Lower lobe of right lung (tissue), 2 donors: ENCODE measurements at regions not wholly inside any gene's neighbourhood (a gene's known extent, or its start where the extent isn't known, plus 50 kb on each side); places are given as distances from the start of the nearest gene placed in this dataset.
A peak's percentile ranks its signal among the peaks of the same experiment; 100 is the strongest.

Experiments used
- ATAC-seq, 2 donors: fragments of 200-7000 bp; cut with Tn5 transposase; one replicate each; pipeline ENCODE4 v1.9.1; 2020 to 2022; ENCODE audit warnings: mild to moderate bottlenecking in 2 of 2, moderate library complexity in 2 of 2
- DNase-seq: peaks from one replicate; pipeline ENCODE4 v3.0.0-alpha.2; 2020
- H3K27ac ChIP-seq: fragments of 200-600 bp; one replicate; pipeline ENCODE4 v1.8.0; 2022
- H3K27me3 ChIP-seq: fragments of 200-600 bp; one replicate; pipeline ENCODE4 v1.8.0; 2022; ENCODE audit warnings: low read depth
- H3K36me3 ChIP-seq: fragments of 200-600 bp; one replicate; pipeline ENCODE4 v1.8.0; 2022; ENCODE audit warnings: mild to moderate bottlenecking
- H3K4me1 ChIP-seq: fragments of 200-600 bp; one replicate; pipeline ENCODE4 v1.8.0; 2022
- H3K4me3 ChIP-seq: fragments of 200-600 bp; one replicate; pipeline ENCODE4 v1.8.0; 2022; ENCODE audit warnings: mild to moderate bottlenecking
- H3K9me3 ChIP-seq: fragments of 200-600 bp; one replicate; pipeline ENCODE4 v1.8.0; 2022
- CTCF ChIP-seq: fragments of 200-600 bp; IDR thresholded peaks from one replicate; pipeline ENCODE4 v1.8.0; 2022; ENCODE audit warnings: antibody characterized with exemption, mild to moderate bottlenecking
- intact Hi-C: fragments of 100-400 bp; cut with DNase I; formaldehyde crosslinking; loops from one replicate; pipeline ENCODE4 v1.11.0; 2022
- donor health status: DM: no; HTN: yes; CAD: no; lungs with severe emphysema.

DNA sequence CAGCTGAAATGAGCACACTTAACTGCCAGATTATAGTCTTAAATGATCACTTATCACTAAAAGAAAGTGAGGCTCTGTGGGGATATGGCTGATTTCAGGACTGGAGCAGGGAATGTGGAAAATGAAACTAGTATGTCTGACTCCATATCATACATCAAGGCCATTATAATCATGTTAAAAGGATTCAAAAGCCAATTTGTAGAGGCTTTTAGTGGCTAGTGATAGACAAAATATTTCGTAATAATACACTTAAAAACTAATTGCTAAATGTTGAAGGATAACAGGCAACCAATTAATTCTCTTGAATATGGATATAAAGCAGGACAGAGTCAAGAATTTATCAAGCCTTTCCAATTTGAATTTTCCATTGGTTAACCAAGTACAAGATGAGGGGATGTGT, 358.1 kb upstream of the NDST3 start:
- DNase-seq (no peak), ATAC-seq (no peak)
- intact Hi-C loops: no loop called here
- Histone ChIP-seq H3K27me3 (no peaks in the 10 kb centered on the region), H3K9me3 (no peaks in the 10 kb centered on the region), H3K36me3 (no peaks in the 10 kb centered on the region), H3K4me1 (no peaks in the 10 kb centered on the region), H3K27ac (no peak overlapping the region), H3K4me3 (no peak overlapping the region)
- TF ChIP-seq CTCF: no peak

DNA sequence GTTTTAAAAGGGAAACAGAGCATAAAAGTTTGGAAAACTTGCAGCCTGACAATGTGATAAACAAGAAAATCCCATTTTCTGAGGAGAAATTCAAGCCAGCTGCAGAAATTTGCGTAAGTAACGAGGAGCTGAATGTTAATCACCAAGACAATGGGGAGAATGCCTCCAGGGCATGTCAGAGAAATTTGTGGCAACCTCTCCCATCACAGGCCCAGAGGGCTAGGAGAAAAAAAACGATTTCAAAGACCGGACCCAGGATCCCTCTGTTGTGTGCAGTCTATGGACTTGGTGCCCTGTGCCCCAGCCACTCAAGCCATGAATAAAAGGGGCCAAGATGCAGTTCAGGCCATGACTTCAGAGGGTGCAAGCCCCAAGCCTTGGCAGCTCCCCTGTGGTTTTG, 355.4 kb upstream of the NDST3 start:
- no peak overlapping the region for H3K27ac ChIP-seq
- H3K4me3 ChIP-seq: no peak overlapping the region
- H3K9me3 ChIP-seq: no peaks in the 10 kb centered on the region
- intact Hi-C loops: no loop called here
- no peaks in the 10 kb centered on the region for H3K27me3 ChIP-seq
- no peaks in the 10 kb centered on the region for H3K4me1 ChIP-seq
- H3K36me3 ChIP-seq: no peaks in the 10 kb centered on the region
- no peak for TF ChIP-seq CTCF
- DNase-seq (no peak), ATAC-seq (no peak)

DNA sequence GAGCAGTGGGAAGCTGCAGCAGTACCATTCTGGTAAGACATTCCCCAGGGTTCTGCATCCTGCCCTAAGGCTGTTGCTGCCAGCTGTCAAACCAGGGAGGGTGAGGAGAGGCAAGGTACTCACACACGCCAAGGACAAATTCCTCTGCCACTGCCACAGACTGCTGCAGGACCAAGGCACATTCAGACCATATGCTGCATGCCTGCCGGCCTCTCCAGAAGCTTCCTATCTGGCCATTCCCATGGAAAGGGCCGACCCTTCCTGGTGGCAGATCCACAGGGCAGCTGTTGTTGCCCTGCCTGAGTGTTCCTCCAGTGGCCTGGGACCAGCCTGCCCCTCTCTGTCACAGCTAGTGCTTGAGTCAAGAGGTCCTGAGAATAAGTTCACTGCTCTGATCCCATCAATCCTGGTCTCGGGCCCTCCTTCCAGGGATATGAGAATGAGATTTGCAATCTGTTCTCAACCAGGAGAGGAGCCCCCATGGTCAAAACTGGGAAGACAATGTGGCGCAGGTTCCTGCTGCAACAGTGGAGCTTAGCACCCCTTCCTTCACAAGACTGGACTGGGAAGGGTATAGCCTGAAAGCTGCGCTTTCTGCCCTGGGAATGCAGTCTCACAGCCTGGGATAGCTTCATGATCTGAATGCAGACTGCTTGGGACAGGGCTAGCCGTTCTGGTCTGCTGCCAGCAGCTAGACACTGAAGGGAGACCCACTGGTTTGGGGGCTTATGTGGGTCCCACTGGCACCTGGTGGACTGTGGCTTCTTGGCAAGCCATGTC, 342.5 kb upstream of the NDST3 start:
- intact Hi-C loops: no loop called here
- H3K4me1 ChIP-seq: no peaks in the 10 kb centered on the region
- H3K27ac ChIP-seq: no peak overlapping the region
- no peak overlapping the region for H3K4me3 ChIP-seq
- peak in 1 of 2 donors; percentile 11 for ATAC-seq
- no peaks in the 10 kb centered on the region for H3K9me3 ChIP-seq
- no peaks in the 10 kb centered on the region for H3K36me3 ChIP-seq
- no peaks in the 10 kb centered on the region for H3K27me3 ChIP-seq
- TF ChIP-seq CTCF: no peak
- DNase-seq: no peak

GRCh38 chr4:117692538-117692937, 341.7 kb upstream of the NDST3 start:
- H3K9me3 ChIP-seq: no peaks in the 10 kb centered on the region
- intact Hi-C loops: no loop called here
- H3K27me3 ChIP-seq: no peaks in the 10 kb centered on the region
- H3K4me3 ChIP-seq: no peak overlapping the region
- DNase-seq (no peak), ATAC-seq (no peak)
- TF ChIP-seq CTCF: no peak
- no peak overlapping the region for H3K27ac ChIP-seq
- no peaks in the 10 kb centered on the region for H3K36me3 ChIP-seq
- H3K4me1 ChIP-seq: no peaks in the 10 kb centered on the region

DNA sequence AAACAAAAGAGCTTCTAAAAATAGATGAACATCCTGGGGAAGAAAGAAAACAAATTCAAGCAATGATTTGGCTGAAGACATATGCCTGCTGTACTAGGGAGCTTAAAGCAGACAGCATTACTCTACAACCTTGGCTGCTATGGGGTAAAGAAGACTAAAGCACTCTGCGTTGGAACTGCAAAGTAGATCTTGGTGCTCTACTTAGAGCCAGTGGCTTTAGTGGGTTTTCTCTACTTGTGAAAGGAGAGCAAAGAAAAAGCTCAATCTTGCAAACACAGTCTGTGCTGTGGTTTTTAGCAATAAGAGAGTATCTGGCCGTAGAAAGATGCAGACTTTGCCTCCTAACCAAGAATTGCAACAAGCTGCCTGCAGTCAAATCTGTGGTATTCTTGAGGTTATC, 334.7 kb upstream of the NDST3 start:
- Histone ChIP-seq H3K4me3 (no peak overlapping the region), H3K9me3 (no peaks in the 10 kb centered on the region), H3K36me3 (no peaks in the 10 kb centered on the region), H3K27me3 (no peaks in the 10 kb centered on the region), H3K27ac (no peak overlapping the region), H3K4me1 (no peaks in the 10 kb centered on the region)
- no peak for TF ChIP-seq CTCF
- intact Hi-C loops: no loop called here
- ATAC-seq: no peak
- DNase-seq: no peak
